ENCODE measurements at regions not wholly inside any gene's neighbourhood (a gene's known extent, or its start where the extent isn't known, plus 50 kb on each side); places are given as distances from the start of the nearest gene placed in this dataset.

- H3K36me3 Mint-ChIP-seq (ENCODE audit: insufficient read depth in 1 of 3, low read depth in 3 of 3) = no peaks in the 10 kb centered on the region; a peak in 1 of 7 replicates
- H3K27ac Mint-ChIP-seq = no peak overlapping the region
- no peak overlapping the region for H3K23ac ChIP-seq (ENCODE audit: insufficient read length, low read depth, low read length)
- H2BK15ac ChIP-seq (ENCODE audit: low read depth, low read length) = no peak overlapping the region
- no peak for DNase-seq
- no peaks in the 10 kb centered on the region for H3K27me3 ChIP-seq (ENCODE audit: insufficient read depth, low read length)
- no peak overlapping the region for H3K27ac ChIP-seq (ENCODE audit: insufficient read length, low read depth, low read length)
- H3K9ac ChIP-seq (ENCODE audit: extremely low read depth, insufficient read length, low read length) = no peak overlapping the region
- no peak for TF ChIP-seq CTCF (conservative IDR thresholded peaks at IDR 0.05)
- H3K9me3 Mint-ChIP-seq = no peaks in the 10 kb centered on the region; a peak in 1 of 5 replicates
- H2AFZ ChIP-seq (ENCODE audit: low read length) = no peak overlapping the region
- H3K79me1 ChIP-seq (ENCODE audit: insufficient read depth, low read depth, low read length, poor library complexity, severe bottlenecking) = no peaks in the 10 kb centered on the region
- H3K9me3 ChIP-seq (ENCODE audit: control insufficient read depth, low read depth, low read length) = no peaks in the 10 kb centered on the region
- no peak overlapping the region for H3K4me2 ChIP-seq (ENCODE audit: insufficient read depth, insufficient read length, low read length)
- H3K79me2 ChIP-seq (ENCODE audit: insufficient read depth, low read length) = no peaks in the 10 kb centered on the region
- H4K8ac ChIP-seq (replicated peaks; ENCODE audit: insufficient read length, low read depth, low read length) = no peak overlapping the region
- H2BK12ac ChIP-seq (ENCODE audit: insufficient read length, low read depth, low read length) = no peak overlapping the region
- peaks cover 18 to 22% of the 10 kb centered on the region in 2 experiments for H3K4me1 Mint-ChIP-seq
- no peak overlapping the region for H2BK120ac ChIP-seq (ENCODE audit: low read depth, low read length, poor library complexity, severe bottlenecking)
- no peak overlapping the region for H2BK5ac ChIP-seq (ENCODE audit: insufficient read length, low read length)
- H3K18ac ChIP-seq (ENCODE audit: insufficient read length, low read depth, low read length) = no peak overlapping the region
- H4K5ac ChIP-seq (ENCODE audit: insufficient read length, low read depth, low read length) = no peak overlapping the region
- no peak overlapping the region for H2BK20ac ChIP-seq (ENCODE audit: low read depth, low read length, poor library complexity, severe bottlenecking)
- peaks cover 3% of the 10 kb centered on the region; the same call in 1 of the 2 replicates for H3K4me1 ChIP-seq (ENCODE audit: insufficient read depth, low read length)
- no peaks in the 10 kb centered on the region for H4K20me1 ChIP-seq (ENCODE audit: control insufficient read depth, insufficient read depth, insufficient read length)
- no peaks in the 10 kb centered on the region for H3K23me2 ChIP-seq (ENCODE audit: insufficient read length, low read depth, low read length, poor library complexity, severe bottlenecking)
- H2AK5ac ChIP-seq (ENCODE audit: insufficient read length, low read length) = no peak overlapping the region
- no peak overlapping the region for H3K4ac ChIP-seq (ENCODE audit: low read depth, low read length)
- WGBS (ENCODE audit: extremely low coverage, insufficient read length, low lambda C conversion rate) = no CpG with 5 or more reads among the region's 4 CpGs
- H3K4me3 Mint-ChIP-seq = no peak overlapping the region
- no peaks in the 10 kb centered on the region for H3K27me3 Mint-ChIP-seq (ENCODE audit: low read depth)
- no peak overlapping the region for H3K56ac ChIP-seq (ENCODE audit: insufficient read length, low read depth, low read length)
- no peak overlapping the region for H3K14ac ChIP-seq (ENCODE audit: insufficient read depth, low read length)
- no peak overlapping the region for H3T11ph ChIP-seq (ENCODE audit: low read length)
- H4K91ac ChIP-seq (ENCODE audit: insufficient read length, low read depth, low read length) = no peak overlapping the region
These were observed 199.3 kb upstream of the CDH6 start for GRCh38 chr5:30994176-30994575.

Measured in H9 (cell line).